GM12878 (cell line): ENCODE measurements at regions not wholly inside any gene's neighbourhood (a gene's known extent, or its start where the extent isn't known, plus 50 kb on each side); places are given as distances from the start of the nearest gene placed in this dataset.

ENCODE experiments used
- ATAC-seq: fragments of 200-7000 bp; cut with Tn5 transposase; 3 replicates; pipeline ENCODE4 v1.9.1; 2020; ENCODE audit warnings: mild to moderate bottlenecking, moderate library complexity
- BruUV-seq: library from RNA; stranded (reverse); fragments of 400-500 nt; replicated peaks from 2 replicates; lab custom pipeline; 2021; lab: Mats Ljungman, UMichigan
- CTCF ChIA-PET: fragments of 300-600 bp; sonication (Branson Sonifier 250); formaldehyde crosslinking; extraction: SDS; loops from one replicate; lab custom pipeline; 2021; ENCODE audit warnings: inconsistent platforms; lab: Yijun Ruan, JAX
- POLR2A ChIA-PET: fragments of 350-600 bp; formaldehyde crosslinking; extraction: SDS; loops from one replicate; lab custom pipeline; 2021; ENCODE audit warnings: inconsistent platforms; lab: Charles Lee
- RAD21 ChIA-PET: fragments of 300-600 bp; sonication (Branson Sonifier 250); formaldehyde crosslinking; loops from one replicate; lab custom pipeline; 2023; ENCODE audit warnings: antibody characterized with exemption; ENCODE audit not compliant: unreplicated experiment; lab: Charles Lee
- SMC1A ChIA-PET: fragments of 300-600 bp; sonication (Branson Sonifier 250); formaldehyde crosslinking; loops from one replicate; lab custom pipeline; 2023; ENCODE audit not compliant: unreplicated experiment, uncharacterized antibody; lab: Charles Lee
- DNase-seq: peaks from one replicate; pipeline ENCODE4 v3.0.0-alpha.2; 2011; ENCODE audit warnings: low read depth, low spot score
- FAIRE-seq: peaks from 3 replicates; lab custom pipeline; 2011; peaks lifted over from hg19 to GRCh38; lab: Jason Lieb, UNC
- H2AFZ ChIP-seq: 2 replicates; pipeline ENCODE4 v1.6.0; 2011; ENCODE audit warnings: low read depth, low read length, control low read depth; ENCODE audit not compliant: control insufficient read depth
- H3K27ac ChIP-seq: 2 replicates; pipeline ENCODE4 v1.5.1; 2011; ENCODE audit warnings: control low read depth; ENCODE audit not compliant: control insufficient read depth, insufficient read depth
- H3K27me3 ChIP-seq, 2 experiments: replicated peaks in 1 of 2; 2 replicates each; pipeline versions ENCODE4 v1.6.0 to v1.6.1; 2011; ENCODE audit warnings: low read length in 1 of 2; ENCODE audit not compliant: control insufficient read depth in 2 of 2, insufficient read depth in 2 of 2
- H3K36me3 ChIP-seq, 2 experiments: 2 replicates each; pipeline ENCODE4 v1.5.1; 2011; ENCODE audit warnings: low read length in 1 of 2; ENCODE audit not compliant: control insufficient read depth in 2 of 2, insufficient read depth in 2 of 2
- H3K4me1 ChIP-seq: 2 replicates; pipeline ENCODE4 v1.6.1; 2011; ENCODE audit warnings: mild to moderate bottlenecking, low read length, moderate library complexity, mixed read lengths; ENCODE audit not compliant: control insufficient read depth, insufficient read depth
- H3K4me2 ChIP-seq: 2 replicates; pipeline ENCODE4 v1.6.0; 2011; ENCODE audit warnings: control low read depth; ENCODE audit not compliant: control insufficient read depth, insufficient read depth
- H3K4me3 ChIP-seq: fragments of 200-600 bp; sonication (generic); 2 replicates; pipeline ENCODE4 v1.5.1; 2016
- H3K79me2 ChIP-seq: 2 replicates; pipeline ENCODE4 v1.6.0; 2011; ENCODE audit warnings: low read length; ENCODE audit not compliant: control insufficient read depth, insufficient read depth
- H3K9ac ChIP-seq: 2 replicates; pipeline ENCODE4 v1.8.0; 2011; ENCODE audit warnings: low read length, control low read depth, mixed read lengths; ENCODE audit not compliant: control insufficient read depth, insufficient read depth
- H3K9me3 ChIP-seq: replicated peaks from 3 replicates; pipeline ENCODE4 v1.5.1; 2011; ENCODE audit warnings: mild to moderate bottlenecking, low read length; ENCODE audit not compliant: control insufficient read depth, insufficient read depth
- H4K20me1 ChIP-seq: 2 replicates; pipeline ENCODE4 v1.6.0; 2011; ENCODE audit not compliant: control insufficient read depth, insufficient read depth
- CEBPB ChIP-seq, 2 experiments: fragments of 150-350 bp in 1 of 2; IDR thresholded peaks; 2 replicates each; pipeline ENCODE4 v1.6.1; 2012 to 2014; ENCODE audit warnings: low read depth in 2 of 2, low read length in 2 of 2, borderline replicate concordance in 1 of 2, inconsistent platforms in 1 of 2
- ESRRA ChIP-seq: IDR thresholded peaks from 2 replicates; pipeline ENCODE4 v1.6.1; 2012; ENCODE audit warnings: mild to moderate bottlenecking, low read length, improper control_type of control experiment
- IRF3 ChIP-seq: fragments of 450-650 bp; IDR thresholded peaks from 2 replicates; pipeline ENCODE4 v1.6.1; 2014; ENCODE audit warnings: mild to moderate bottlenecking
- IRF5 ChIP-seq: fragments of 450-650 bp; IDR thresholded peaks from 2 replicates; pipeline ENCODE4 v1.6.1; 2017; ENCODE audit warnings: borderline replicate concordance
- RELA ChIP-seq: fragments of 450-650 bp; IDR thresholded peaks from 2 replicates; pipeline ENCODE4 v1.8.0; 2014; ENCODE audit warnings: borderline replicate concordance; ENCODE audit not compliant: partially characterized antibody
- SUPT20H ChIP-seq: IDR thresholded peaks from 2 replicates; pipeline ENCODE4 v1.6.1; 2011; ENCODE audit warnings: low read depth, mild to moderate bottlenecking, low read length, moderate library complexity, borderline replicate concordance; ENCODE audit not compliant: control insufficient read depth
- TARDBP ChIP-seq: IDR thresholded peaks from 2 replicates; pipeline ENCODE4 v1.6.1; 2016; ENCODE audit warnings: borderline replicate concordance
- in situ Hi-C: fragments of 300-500 bp; cut with MboI; formaldehyde crosslinking; loops from 9 replicates; pipeline ENCODE4 v1.14.3; 2018; ENCODE audit warnings: mixed read lengths
- intact Hi-C: fragments of 100-400 bp; cut with micrococcal nuclease; formaldehyde crosslinking; loops from one replicate; pipeline ENCODE4 v1.14.2; 2022; ENCODE audit not compliant: unreplicated experiment
- TF ChIP-seq, protein P1 (sequence below), 3 experiments: IDR thresholded peaks in 2 of 3; conservative IDR thresholded peaks in 1 of 3; 2 replicates each; pipeline ENCODE4 v1.5.1; 2011; ENCODE audit warnings: low read depth in 3 of 3, low read length in 3 of 3, mild to moderate bottlenecking in 3 of 3, control low read depth in 2 of 3, moderate library complexity in 2 of 3, inconsistent platforms in 1 of 3, mixed read lengths in 1 of 3; ENCODE audit not compliant: control insufficient read depth in 2 of 3, insufficient read depth in 1 of 3; ENCODE audit errors: extremely low read depth in 1 of 3

GRCh38 chr12:24134092-24134491 is 184.6 kb upstream of the SOX5 start:
- no peak for DNase-seq
- in situ Hi-C loops, result no loop called here
- SMC1A ChIA-PET, result interaction anchor here (0.7 to 1.4 kb wide), 3 partner anchors 18 to 1060 kb away, joined by 3 to 4 read pairs (median 4); no protein-coding TSS in a partner anchor
- CTCF ChIA-PET, result interaction anchor here (0.6 kb wide), 1 partner anchor 995 kb away, joined by 4 read pairs; no protein-coding TSS in a partner anchor
- FAIRE-seq, result no peak
- H3K4me1 ChIP-seq, result no peaks in the 10 kb centered on the region
- H3K4me3 ChIP-seq, result no peak overlapping the region
- no TSS peak for BruUV-seq
- TF ChIP-seq TARDBP, result no peak
- TF ChIP-seq, protein P1, sequence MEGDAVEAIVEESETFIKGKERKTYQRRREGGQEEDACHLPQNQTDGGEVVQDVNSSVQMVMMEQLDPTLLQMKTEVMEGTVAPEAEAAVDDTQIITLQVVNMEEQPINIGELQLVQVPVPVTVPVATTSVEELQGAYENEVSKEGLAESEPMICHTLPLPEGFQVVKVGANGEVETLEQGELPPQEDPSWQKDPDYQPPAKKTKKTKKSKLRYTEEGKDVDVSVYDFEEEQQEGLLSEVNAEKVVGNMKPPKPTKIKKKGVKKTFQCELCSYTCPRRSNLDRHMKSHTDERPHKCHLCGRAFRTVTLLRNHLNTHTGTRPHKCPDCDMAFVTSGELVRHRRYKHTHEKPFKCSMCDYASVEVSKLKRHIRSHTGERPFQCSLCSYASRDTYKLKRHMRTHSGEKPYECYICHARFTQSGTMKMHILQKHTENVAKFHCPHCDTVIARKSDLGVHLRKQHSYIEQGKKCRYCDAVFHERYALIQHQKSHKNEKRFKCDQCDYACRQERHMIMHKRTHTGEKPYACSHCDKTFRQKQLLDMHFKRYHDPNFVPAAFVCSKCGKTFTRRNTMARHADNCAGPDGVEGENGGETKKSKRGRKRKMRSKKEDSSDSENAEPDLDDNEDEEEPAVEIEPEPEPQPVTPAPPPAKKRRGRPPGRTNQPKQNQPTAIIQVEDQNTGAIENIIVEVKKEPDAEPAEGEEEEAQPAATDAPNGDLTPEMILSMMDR (IDR thresholded peaks at IDR 0.05 in 2 of 3, conservative IDR thresholded peaks at IDR 0.05 in 1 of 3; ENCODE audit: control insufficient read depth in 2 of 3, extremely low read depth in 1 of 3, insufficient read depth in 1 of 3, low read depth in 3 of 3, low read length in 3 of 3), result no peak
- no peak for TF ChIP-seq IRF3
- TF ChIP-seq RELA, result no peak
- no peak for TF ChIP-seq IRF5
- no peak for TF ChIP-seq SUPT20H
- no peak for TF ChIP-seq CEBPB (IDR thresholded peaks at IDR 0.05; ENCODE audit: borderline replicate concordance in 1 of 2, low read depth in 2 of 2, low read length in 2 of 2)
- no peak for TF ChIP-seq ESRRA
- RAD21 ChIA-PET, result no interaction called here
- H3K27ac ChIP-seq, result no peak overlapping the region
- H3K79me2 ChIP-seq, result no peaks in the 10 kb centered on the region
- no peaks in the 10 kb centered on the region for H4K20me1 ChIP-seq
- H3K4me2 ChIP-seq, result no peak overlapping the region
- H2AFZ ChIP-seq, result no peak overlapping the region
- H3K27me3 ChIP-seq, result peaks cover 0 to 2% of the 10 kb centered on the region in 2 experiments; a peak in 1 of 4 replicates
- intact Hi-C loops, result no loop called here
- H3K9me3 ChIP-seq, result no peaks in the 10 kb centered on the region
- no peak for ATAC-seq
- H3K9ac ChIP-seq, result no peak overlapping the region
- POLR2A ChIA-PET, result no interaction called here
- H3K36me3 ChIP-seq, result no peaks in the 10 kb centered on the region
